ENCODE measurements at regions not wholly inside any gene's neighbourhood (a gene's known extent, or its start where the extent isn't known, plus 50 kb on each side); places are given as distances from the start of the nearest gene placed in this dataset.

DNA sequence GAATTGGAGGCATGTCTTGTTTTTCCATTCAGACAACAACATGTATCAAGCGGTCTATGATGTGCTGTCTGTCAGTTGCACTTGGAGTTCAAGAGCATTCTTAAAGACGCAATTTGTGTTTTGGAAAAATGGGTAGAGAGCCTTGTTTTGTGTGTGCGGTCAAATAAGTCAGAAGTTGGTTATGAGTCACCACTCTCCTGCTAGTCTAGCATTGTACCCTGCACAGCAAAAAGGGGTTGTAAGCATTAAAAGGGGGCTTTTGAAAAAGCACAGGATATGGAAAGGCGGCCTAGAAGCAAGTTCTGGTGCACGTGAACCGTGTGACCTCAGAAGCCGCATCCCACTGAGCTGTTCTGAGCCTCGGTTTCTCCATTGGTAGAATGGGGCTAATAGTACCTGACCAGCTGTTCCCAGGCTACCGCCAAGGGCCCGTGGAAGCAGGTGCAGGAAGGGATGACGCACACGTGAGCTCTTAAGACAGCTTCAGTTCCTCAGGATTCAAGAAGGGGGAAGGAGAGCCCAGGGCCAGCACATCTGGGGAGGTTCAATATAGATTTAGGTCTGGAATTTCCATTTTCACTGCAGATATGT lies 61.6 kb upstream of the SNX9 start:
- CTCF ChIA-PET (ENCODE audit: low intra/inter-chr PET ratio), result interaction anchor here (0.6 kb wide), 1 partner anchor 17 kb away, joined by 4 read pairs; no protein-coding TSS in a partner anchor
- POLR2A ChIA-PET, result interaction anchor here (0.7 to 2.0 kb wide), 7 partner anchors 11 to 161 kb away, joined by 3 to 4 read pairs (median 3); no protein-coding TSS in a partner anchor
- 75% methylated on average over 12 of the region's 12 CpGs for WGBS (ENCODE audit: insufficient coverage, low coverage, missing lambda C conversion rate)
- peak overlapping the region; percentile 16; the same call in 1 of the 2 replicates for H2AFZ ChIP-seq (ENCODE audit: low read depth, low read length)
- no peaks in the 10 kb centered on the region for H3K9me1 ChIP-seq (ENCODE audit: control insufficient read depth, insufficient read depth, low read length)
- intact Hi-C loops (cut with micrococcal nuclease) (no loop called here), in situ Hi-C loops (cut with MboI) (no loop called here)
- H3K27ac ChIP-seq (ENCODE audit: extremely low read depth, low read depth, low read length), result no peak overlapping the region
- H3K4me2 ChIP-seq (ENCODE audit: insufficient read depth, low read length), result no peak overlapping the region
- H4K20me1 ChIP-seq (replicated peaks; ENCODE audit: control insufficient read depth, insufficient read depth, low read length), result no peaks in the 10 kb centered on the region
- H3K4me3 ChIP-seq, result no peak overlapping the region
- BruUV-seq (replicated peaks), result no TSS peak
- 0 out of 4 replicates have a peak overlapping the region, but pooled peaks of 1 of the 2 experiments have one; percentile 18 for H3K9ac ChIP-seq (ENCODE audit: insufficient read depth in 1 of 2, low read depth in 2 of 2, low read length in 2 of 2)
- H3K36me3 ChIP-seq (ENCODE audit: control insufficient read depth, insufficient read depth, low read length), result no peaks in the 10 kb centered on the region
- H3K4me1 ChIP-seq (replicated peaks in 1 of 2; ENCODE audit: control insufficient read depth in 2 of 2, insufficient read depth in 2 of 2, low read length in 2 of 2), result peaks cover 45 to 72% of the 10 kb centered on the region in 2 experiments
- H3K79me2 ChIP-seq (ENCODE audit: control insufficient read depth, insufficient read depth, low read length), result no peaks in the 10 kb centered on the region
- H3K27me3 ChIP-seq (ENCODE audit: control insufficient read depth in 2 of 2, insufficient read depth in 2 of 2, low read length in 2 of 2), result no peaks in the 10 kb centered on the region
- H3K9me3 ChIP-seq (replicated peaks; ENCODE audit: control insufficient read depth, insufficient read depth, low read depth, low read length), result no peaks in the 10 kb centered on the region
- FAIRE-seq, result no peak
- ATAC-seq, result no peak
- DNase-seq (ENCODE audit: extremely low read depth in 1 of 4, low spot score in 3 of 4), result no peak
- 0 out of 2 replicates have a peak, but pooled peaks have one; percentile 4 for TF ChIP-seq DPF2 (IDR thresholded peaks at IDR 0.05)
- TF ChIP-seq ARNT (IDR thresholded peaks at IDR 0.05), result peak in 1 of 2 experiments; percentile 21; a peak in 1 of 4 replicates
- TF ChIP-seq TAF15 (IDR thresholded peaks at IDR 0.05; ENCODE audit: low read depth, low read length), result no peak
- TF ChIP-seq, protein P1, sequence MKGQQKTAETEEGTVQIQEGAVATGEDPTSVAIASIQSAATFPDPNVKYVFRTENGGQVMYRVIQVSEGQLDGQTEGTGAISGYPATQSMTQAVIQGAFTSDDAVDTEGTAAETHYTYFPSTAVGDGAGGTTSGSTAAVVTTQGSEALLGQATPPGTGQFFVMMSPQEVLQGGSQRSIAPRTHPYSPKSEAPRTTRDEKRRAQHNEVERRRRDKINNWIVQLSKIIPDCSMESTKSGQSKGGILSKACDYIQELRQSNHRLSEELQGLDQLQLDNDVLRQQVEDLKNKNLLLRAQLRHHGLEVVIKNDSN (CRISPR knock-in tag; IDR thresholded peaks at IDR 0.05), result peak; percentile 9; the same call in 1 of the 2 replicates
- TF ChIP-seq FOSL1 (tag; conservative IDR thresholded peaks at IDR 0.05), result peak; percentile 86
- TF ChIP-seq, protein P2, sequence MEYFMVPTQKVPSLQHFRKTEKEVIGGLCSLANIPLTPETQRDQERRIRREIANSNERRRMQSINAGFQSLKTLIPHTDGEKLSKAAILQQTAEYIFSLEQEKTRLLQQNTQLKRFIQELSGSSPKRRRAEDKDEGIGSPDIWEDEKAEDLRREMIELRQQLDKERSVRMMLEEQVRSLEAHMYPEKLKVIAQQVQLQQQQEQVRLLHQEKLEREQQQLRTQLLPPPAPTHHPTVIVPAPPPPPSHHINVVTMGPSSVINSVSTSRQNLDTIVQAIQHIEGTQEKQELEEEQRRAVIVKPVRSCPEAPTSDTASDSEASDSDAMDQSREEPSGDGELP (CRISPR knock-in tag; IDR thresholded peaks at IDR 0.05; ENCODE audit: borderline replicate concordance), result peak; percentile 78; the same call in 1 of the 2 replicates
- TF ChIP-seq CHD4 (IDR thresholded peaks at IDR 0.05; ENCODE audit: insufficient read depth, insufficient replicate concordance, low read depth, low read length, poor library complexity, severe bottlenecking), result no peak
- TF ChIP-seq CREBBP (IDR thresholded peaks at IDR 0.05; ENCODE audit: low read depth, low read length), result no peak
- TF ChIP-seq, protein P3, sequence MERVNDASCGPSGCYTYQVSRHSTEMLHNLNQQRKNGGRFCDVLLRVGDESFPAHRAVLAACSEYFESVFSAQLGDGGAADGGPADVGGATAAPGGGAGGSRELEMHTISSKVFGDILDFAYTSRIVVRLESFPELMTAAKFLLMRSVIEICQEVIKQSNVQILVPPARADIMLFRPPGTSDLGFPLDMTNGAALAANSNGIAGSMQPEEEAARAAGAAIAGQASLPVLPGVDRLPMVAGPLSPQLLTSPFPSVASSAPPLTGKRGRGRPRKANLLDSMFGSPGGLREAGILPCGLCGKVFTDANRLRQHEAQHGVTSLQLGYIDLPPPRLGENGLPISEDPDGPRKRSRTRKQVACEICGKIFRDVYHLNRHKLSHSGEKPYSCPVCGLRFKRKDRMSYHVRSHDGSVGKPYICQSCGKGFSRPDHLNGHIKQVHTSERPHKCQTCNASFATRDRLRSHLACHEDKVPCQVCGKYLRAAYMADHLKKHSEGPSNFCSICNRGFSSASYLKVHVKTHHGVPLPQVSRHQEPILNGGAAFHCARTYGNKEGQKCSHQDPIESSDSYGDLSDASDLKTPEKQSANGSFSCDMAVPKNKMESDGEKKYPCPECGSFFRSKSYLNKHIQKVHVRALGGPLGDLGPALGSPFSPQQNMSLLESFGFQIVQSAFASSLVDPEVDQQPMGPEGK (CRISPR knock-in tag; IDR thresholded peaks at IDR 0.05; ENCODE audit: borderline replicate concordance), result no peak
- 0 out of 2 replicates have a peak, but pooled peaks have one; percentile 13 for TF ChIP-seq FOXP1 (CRISPR knock-in tag; IDR thresholded peaks at IDR 0.05)
- TF ChIP-seq ZNF830 (CRISPR knock-in tag; IDR thresholded peaks at IDR 0.05), result no peak
- TF ChIP-seq, protein P4, sequence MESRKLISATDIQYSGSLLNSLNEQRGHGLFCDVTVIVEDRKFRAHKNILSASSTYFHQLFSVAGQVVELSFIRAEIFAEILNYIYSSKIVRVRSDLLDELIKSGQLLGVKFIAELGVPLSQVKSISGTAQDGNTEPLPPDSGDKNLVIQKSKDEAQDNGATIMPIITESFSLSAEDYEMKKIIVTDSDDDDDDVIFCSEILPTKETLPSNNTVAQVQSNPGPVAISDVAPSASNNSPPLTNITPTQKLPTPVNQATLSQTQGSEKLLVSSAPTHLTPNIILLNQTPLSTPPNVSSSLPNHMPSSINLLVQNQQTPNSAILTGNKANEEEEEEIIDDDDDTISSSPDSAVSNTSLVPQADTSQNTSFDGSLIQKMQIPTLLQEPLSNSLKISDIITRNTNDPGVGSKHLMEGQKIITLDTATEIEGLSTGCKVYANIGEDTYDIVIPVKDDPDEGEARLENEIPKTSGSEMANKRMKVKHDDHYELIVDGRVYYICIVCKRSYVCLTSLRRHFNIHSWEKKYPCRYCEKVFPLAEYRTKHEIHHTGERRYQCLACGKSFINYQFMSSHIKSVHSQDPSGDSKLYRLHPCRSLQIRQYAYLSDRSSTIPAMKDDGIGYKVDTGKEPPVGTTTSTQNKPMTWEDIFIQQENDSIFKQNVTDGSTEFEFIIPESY (CRISPR knock-in tag; IDR thresholded peaks at IDR 0.05), result peak; percentile 94; the same call in 1 of the 2 replicates
- no peak for TF ChIP-seq ZNF764 (CRISPR knock-in tag; IDR thresholded peaks at IDR 0.05; ENCODE audit: low read depth)
- TF ChIP-seq, protein P5, sequence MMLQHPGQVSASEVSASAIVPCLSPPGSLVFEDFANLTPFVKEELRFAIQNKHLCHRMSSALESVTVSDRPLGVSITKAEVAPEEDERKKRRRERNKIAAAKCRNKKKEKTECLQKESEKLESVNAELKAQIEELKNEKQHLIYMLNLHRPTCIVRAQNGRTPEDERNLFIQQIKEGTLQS (IDR thresholded peaks at IDR 0.05), result peak; percentile 70
- TF ChIP-seq, protein P5 (CRISPR knock-in tag; conservative IDR thresholded peaks at IDR 0.05), result no peak

All from K562 (cell line).